Gastroesophageal sphincter (tissue), 3 donors: ENCODE measurements at regions not wholly inside any gene's neighbourhood (a gene's known extent, or its start where the extent isn't known, plus 50 kb on each side); places are given as distances from the start of the nearest gene placed in this dataset.

Experiments used
- CTCF ChIP-seq, 4 experiments: fragments of 200-600 bp in 2 of 4; fragments of 450-650 bp in 2 of 4; sonication (generic) in 1 of 4; IDR thresholded peaks; one replicate each; pipeline ENCODE4 v1.5.1; 2017 to 2019; ENCODE audit warnings: antibody characterized with exemption in 4 of 4, mild to moderate bottlenecking in 2 of 4, moderate library complexity in 2 of 4
- POLR2A ChIP-seq, 2 donors: fragments of 450-650 bp; IDR thresholded peaks; one replicate each; pipeline ENCODE4 v1.6.1; 2017; ENCODE audit warnings: antibody characterized with exemption in 2 of 2, mild to moderate bottlenecking in 2 of 2, moderate library complexity in 1 of 2
- POLR2AphosphoS5 ChIP-seq: sonication (generic); formaldehyde crosslinking; IDR thresholded peaks from one replicate; pipeline ENCODE4 v1.6.1; 2017; ENCODE audit warnings: antibody characterized with exemption

DNA sequence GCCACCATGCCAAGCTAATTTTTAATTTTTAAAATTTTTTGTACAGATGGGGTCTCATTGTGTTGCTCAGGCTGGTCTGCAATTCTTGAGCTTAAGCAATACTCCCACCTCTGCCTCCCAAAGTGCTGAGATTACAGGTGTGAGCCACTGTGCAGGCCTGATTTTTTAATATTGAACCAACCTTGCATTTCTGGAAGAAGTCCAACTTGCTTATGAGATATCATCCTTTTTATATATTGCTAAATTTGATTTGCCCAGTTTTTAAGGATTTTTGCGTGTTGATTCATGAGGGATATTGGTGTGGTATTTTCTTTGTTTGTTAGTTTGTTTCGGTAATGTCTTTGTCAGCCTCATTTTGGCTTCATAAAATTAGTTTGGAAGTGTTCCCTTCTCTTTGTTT is 196.4 kb downstream of the SEC14L1 start:
- no peak for TF ChIP-seq CTCF (IDR thresholded peaks at IDR 0.05)
- TF ChIP-seq POLR2A (IDR thresholded peaks at IDR 0.05): no peak
- TF ChIP-seq POLR2AphosphoS5: no peak
